Progenitor cell of endocrine pancreas (in vitro differentiated cells): ENCODE measurements at regions not wholly inside any gene's neighbourhood (a gene's known extent, or its start where the extent isn't known, plus 50 kb on each side); places are given as distances from the start of the nearest gene placed in this dataset.
A peak's percentile ranks its signal among the peaks of the same experiment; 100 is the strongest.

Experiments
- DNase-seq: peaks from one replicate; pipeline ENCODE4 v3.0.0; 2021; ENCODE audit warnings: low spot score; ENCODE audit not compliant: unreplicated experiment
- H3K27ac Mint-ChIP-seq: 2 replicates; pipeline ENCODE4 v1.8.0; 2021; ENCODE audit warnings: mild to moderate bottlenecking, moderate library complexity, mixed read lengths
- H3K27me3 Mint-ChIP-seq: 2 replicates; pipeline ENCODE4 v1.8.0; 2021; ENCODE audit warnings: mixed read lengths
- H3K36me3 Mint-ChIP-seq: 2 replicates; pipeline ENCODE4 v1.8.0; 2022; ENCODE audit warnings: mixed read lengths; ENCODE audit not compliant: insufficient read depth
- H3K4me1 Mint-ChIP-seq: 2 replicates; pipeline ENCODE4 v1.8.0; 2021; ENCODE audit warnings: low read depth, mixed read lengths
- H3K4me3 Mint-ChIP-seq: 2 replicates; pipeline ENCODE4 v1.8.0; 2021; ENCODE audit warnings: low read depth, mild to moderate bottlenecking, moderate library complexity, mixed read lengths
- H3K9me3 Mint-ChIP-seq: 2 replicates; pipeline ENCODE4 v1.8.0; 2021; ENCODE audit warnings: low read depth, mixed read lengths
- TF ChIP-seq, protein P1 (sequence below): fragments of 200-600 bp; sonication (generic); IDR thresholded peaks from one replicate; pipeline ENCODE4 v1.5.0; 2021; ENCODE audit warnings: antibody characterized with exemption, mild to moderate bottlenecking; ENCODE audit not compliant: unreplicated experiment

DNA sequence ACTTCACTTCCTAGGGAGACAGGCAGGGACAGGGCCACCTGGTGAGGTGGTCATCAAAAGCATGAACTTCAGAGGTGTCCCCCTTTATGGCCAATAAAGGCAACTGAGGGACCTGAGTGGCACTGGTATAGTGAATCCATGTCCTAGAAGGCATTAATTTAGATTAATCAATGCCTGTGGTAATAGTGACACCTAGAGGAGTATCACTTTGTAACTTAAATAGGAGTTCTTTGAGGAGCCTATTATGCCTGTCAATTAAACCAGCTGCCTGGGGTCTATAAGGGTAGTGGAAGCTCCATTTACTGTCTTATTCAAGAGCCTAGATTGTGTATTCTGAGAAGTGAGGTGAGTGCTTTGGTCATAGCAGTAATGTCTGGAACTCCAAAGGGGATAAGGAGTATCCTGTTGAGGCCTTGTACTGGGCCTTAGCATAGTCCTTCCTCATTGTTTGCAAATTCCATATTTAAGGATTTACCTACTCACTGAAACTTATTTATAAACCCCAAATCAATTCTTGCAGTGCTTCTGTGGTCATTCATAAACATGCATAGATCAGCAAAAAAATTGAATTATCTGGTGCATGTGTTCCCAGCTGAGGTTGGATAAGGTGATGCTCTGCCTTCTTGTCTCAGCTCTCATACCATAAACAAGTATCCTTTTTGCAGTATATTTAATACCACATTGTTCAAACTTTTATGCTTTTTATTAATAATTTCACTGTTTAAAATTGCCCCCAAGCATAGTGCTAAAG, 213.8 kb upstream of the RADX start:
- Mint-ChIP-seq H3K4me3 (no peak overlapping the region), H3K27me3 (no peaks in the 10 kb centered on the region), H3K27ac (no peak overlapping the region), H3K9me3 (peaks cover 6% of the 10 kb centered on the region), H3K36me3 (no peaks in the 10 kb centered on the region), H3K4me1 (peaks cover under 1% of the 10 kb centered on the region)
- TF ChIP-seq, protein P1, sequence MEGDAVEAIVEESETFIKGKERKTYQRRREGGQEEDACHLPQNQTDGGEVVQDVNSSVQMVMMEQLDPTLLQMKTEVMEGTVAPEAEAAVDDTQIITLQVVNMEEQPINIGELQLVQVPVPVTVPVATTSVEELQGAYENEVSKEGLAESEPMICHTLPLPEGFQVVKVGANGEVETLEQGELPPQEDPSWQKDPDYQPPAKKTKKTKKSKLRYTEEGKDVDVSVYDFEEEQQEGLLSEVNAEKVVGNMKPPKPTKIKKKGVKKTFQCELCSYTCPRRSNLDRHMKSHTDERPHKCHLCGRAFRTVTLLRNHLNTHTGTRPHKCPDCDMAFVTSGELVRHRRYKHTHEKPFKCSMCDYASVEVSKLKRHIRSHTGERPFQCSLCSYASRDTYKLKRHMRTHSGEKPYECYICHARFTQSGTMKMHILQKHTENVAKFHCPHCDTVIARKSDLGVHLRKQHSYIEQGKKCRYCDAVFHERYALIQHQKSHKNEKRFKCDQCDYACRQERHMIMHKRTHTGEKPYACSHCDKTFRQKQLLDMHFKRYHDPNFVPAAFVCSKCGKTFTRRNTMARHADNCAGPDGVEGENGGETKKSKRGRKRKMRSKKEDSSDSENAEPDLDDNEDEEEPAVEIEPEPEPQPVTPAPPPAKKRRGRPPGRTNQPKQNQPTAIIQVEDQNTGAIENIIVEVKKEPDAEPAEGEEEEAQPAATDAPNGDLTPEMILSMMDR: no peak
- DNase-seq: no peak

GRCh38 chrX:106401965-106402559, 209.7 kb upstream of the RADX start:
- peaks cover 12% of the 10 kb centered on the region for H3K9me3 Mint-ChIP-seq
- TF ChIP-seq, protein P1: no peak
- H3K36me3 Mint-ChIP-seq: no peaks in the 10 kb centered on the region
- no peaks in the 10 kb centered on the region for H3K4me1 Mint-ChIP-seq
- H3K4me3 Mint-ChIP-seq: no peak overlapping the region
- H3K27me3 Mint-ChIP-seq: no peaks in the 10 kb centered on the region
- no peak overlapping the region for H3K27ac Mint-ChIP-seq
- DNase-seq: no peak

GRCh38 chrX:106404512-106404911, 207.3 kb upstream of the RADX start:
- Mint-ChIP-seq H3K36me3 (no peaks in the 10 kb centered on the region), H3K4me1 (no peaks in the 10 kb centered on the region), H3K27ac (no peak overlapping the region), H3K4me3 (no peak overlapping the region), H3K9me3 (peaks cover 16% of the 10 kb centered on the region), H3K27me3 (no peaks in the 10 kb centered on the region)
- TF ChIP-seq, protein P1: peak; percentile 35
- no peak for DNase-seq

DNA sequence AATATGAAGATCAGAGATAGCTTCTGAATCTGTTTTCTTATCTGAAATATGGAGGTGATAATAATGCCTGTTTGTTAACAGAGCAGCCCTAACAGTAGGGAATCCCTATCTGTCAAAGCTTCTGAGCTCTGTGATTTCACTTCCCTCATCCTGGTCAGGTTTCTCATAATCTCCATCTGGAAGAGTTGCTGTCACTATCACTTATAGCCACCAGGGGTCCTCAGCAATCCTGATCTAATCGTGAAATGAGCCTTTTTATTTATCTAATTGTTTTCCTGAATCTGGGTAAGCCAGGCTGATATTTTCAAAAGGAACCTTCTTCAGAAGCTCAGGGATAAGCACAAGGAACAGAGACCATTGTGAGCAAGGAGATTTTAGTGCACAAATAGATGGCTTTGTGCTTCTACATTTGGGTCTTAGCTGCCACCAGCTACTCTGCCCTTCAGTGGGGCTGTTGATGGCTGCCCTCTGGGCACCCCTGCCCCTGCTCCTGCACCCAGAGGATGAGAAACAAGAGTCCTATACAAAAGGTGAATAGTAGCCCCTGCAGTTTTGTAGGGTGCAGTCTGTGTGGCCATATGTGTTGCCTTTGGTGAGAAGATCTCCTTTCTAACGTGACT, 196.4 kb upstream of the RADX start:
- H3K27me3 Mint-ChIP-seq: no peaks in the 10 kb centered on the region

GRCh38 chrX:106436691-106437090, 175.1 kb upstream of the RADX start:
- Mint-ChIP-seq H3K9me3 (peaks cover 26% of the 10 kb centered on the region), H3K36me3 (no peaks in the 10 kb centered on the region)

More for the DNA sequence above, 196.4 kb upstream of the RADX start:
- TF ChIP-seq, protein P1: peak; percentile 66
- DNase-seq: no peak
- H3K27ac Mint-ChIP-seq: no peak overlapping the region
- no peak overlapping the region for H3K4me3 Mint-ChIP-seq
- H3K36me3 Mint-ChIP-seq: no peaks in the 10 kb centered on the region
- no peaks in the 10 kb centered on the region for H3K4me1 Mint-ChIP-seq
- H3K9me3 Mint-ChIP-seq: peaks cover 6% of the 10 kb centered on the region

More at GRCh38 chrX:106436691-106437090, 175.1 kb upstream of the RADX start:
- no peak for DNase-seq
- TF ChIP-seq, protein P1: no peak
- H3K27me3 Mint-ChIP-seq: no peaks in the 10 kb centered on the region
- H3K4me3 Mint-ChIP-seq: no peak overlapping the region
- H3K4me1 Mint-ChIP-seq: no peaks in the 10 kb centered on the region
- no peak overlapping the region for H3K27ac Mint-ChIP-seq
